Transverse colon (tissue), 4 donors: ENCODE measurements at regions not wholly inside any gene's neighbourhood (a gene's known extent, or its start where the extent isn't known, plus 50 kb on each side); places are given as distances from the start of the nearest gene placed in this dataset.

Experiments
- CTCF ChIP-seq, 5 experiments: fragments of 200-600 bp in 3 of 5; fragments of 450-650 bp in 2 of 5; sonication (generic) in 3 of 5; IDR thresholded peaks; 1 replicate in 2 of 5; 2 replicates in 3 of 5; pipeline ENCODE4 v1.5.1; 2016 to 2017; ENCODE audit warnings: antibody characterized with exemption in 5 of 5, inconsistent platforms in 3 of 5, mild to moderate bottlenecking in 2 of 5, moderate library complexity in 1 of 5
- POLR2A ChIP-seq: fragments of 450-650 bp; IDR thresholded peaks from one replicate; pipeline ENCODE4 v1.6.1; 2016; ENCODE audit warnings: antibody characterized with exemption, mild to moderate bottlenecking, moderate library complexity
- POLR2AphosphoS5 ChIP-seq, 3 donors: sonication (generic); formaldehyde crosslinking; IDR thresholded peaks; one replicate each; pipeline ENCODE4 v1.6.1; 2016; ENCODE audit warnings: antibody characterized with exemption in 3 of 3

- TF ChIP-seq POLR2AphosphoS5 (IDR thresholded peaks at IDR 0.05): no peak
- no peak for TF ChIP-seq CTCF (IDR thresholded peaks at IDR 0.05)
- TF ChIP-seq POLR2A: no peak
Measured at GRCh38 chr5:72697622-72698021, 118.8 kb upstream of the TNPO1 start.
